SK-N-SH (cell line): ENCODE measurements at regions not wholly inside any gene's neighbourhood (a gene's known extent, or its start where the extent isn't known, plus 50 kb on each side); places are given as distances from the start of the nearest gene placed in this dataset.

Experiments
- FOSL2 ChIP-seq: IDR thresholded peaks from 2 replicates; pipeline ENCODE4 v1.4.0; 2012; ENCODE audit warnings: low read depth, mild to moderate bottlenecking, moderate library complexity, borderline replicate concordance
- POLR2AphosphoS5 ChIP-seq: IDR thresholded peaks from 2 replicates; pipeline ENCODE4 v1.6.1; 2012; ENCODE audit warnings: low read depth, low read length

- TF ChIP-seq POLR2AphosphoS5 (no peak), FOSL2 (no peak)
Measured at GRCh38 chr12:28955931-28956330, 193.1 kb upstream of the FAR2 start.
